NCI-H187 (cell line): ENCODE measurements at regions not wholly inside any gene's neighbourhood (a gene's known extent, or its start where the extent isn't known, plus 50 kb on each side); places are given as distances from the start of the nearest gene placed in this dataset.

Experiments used
- DNase-seq, 2 experiments: peaks; one replicate each; lab custom pipeline; 2025; lab: John Stamatoyannopoulos, UW

DNA sequence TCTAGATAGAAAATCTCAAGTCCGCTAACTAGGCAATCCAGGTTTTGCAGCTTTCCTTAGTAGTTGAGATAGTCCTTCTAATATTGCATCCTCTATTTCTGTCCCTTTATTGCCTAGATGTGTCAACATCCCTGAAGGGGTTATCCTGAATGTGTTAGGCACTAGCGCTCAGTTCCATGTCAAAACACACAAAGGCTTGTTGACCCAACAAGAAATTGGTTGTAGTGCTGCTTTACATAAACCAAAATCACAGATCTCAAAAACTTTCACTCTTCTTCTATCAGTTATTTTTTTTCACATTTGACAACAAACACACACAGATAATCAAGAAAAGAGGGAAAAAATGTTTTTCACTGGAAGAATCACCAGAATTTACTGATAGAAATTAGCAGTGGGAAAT lies 51.4 kb upstream of the SOX2 start:
- DNase-seq: no peak

DNA sequence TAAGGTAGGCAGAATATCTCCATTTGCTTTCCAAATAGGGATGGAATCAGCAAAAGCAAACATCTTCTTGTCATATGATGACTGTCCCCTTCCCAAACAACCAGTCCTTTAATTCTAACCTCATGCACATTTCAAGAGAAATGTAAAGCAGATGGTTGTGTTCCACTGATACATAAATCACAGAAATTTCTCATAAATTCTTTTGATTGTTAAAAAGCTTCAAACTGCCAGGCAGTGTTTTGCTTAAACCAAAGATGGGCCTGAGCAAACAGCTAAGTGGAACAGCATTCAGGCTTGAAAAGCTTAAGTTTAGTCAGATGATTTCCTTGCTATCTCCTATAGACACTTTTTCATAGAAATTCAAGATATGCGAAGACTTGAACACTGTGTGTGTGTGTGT lies 74.3 kb upstream of the SOX2 start:
- no peak for DNase-seq

DNA sequence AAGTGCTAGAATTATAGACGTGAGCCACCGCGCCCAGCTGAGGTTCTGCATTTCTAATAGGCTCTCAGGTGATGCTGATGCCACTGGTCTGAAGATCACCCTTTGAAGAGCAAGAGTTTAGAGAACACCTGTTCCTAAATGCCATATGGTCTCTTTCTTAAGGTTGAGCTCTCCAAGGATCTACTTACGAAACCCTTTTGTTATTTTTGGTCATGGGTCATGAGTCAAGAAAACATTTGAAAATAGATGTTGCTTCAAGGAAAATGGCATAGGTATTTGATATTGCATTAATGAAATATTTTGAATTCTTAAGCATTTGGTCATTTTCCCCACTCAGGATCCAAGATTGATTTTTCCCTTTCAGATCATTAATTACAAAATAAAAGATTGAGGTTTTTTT lies 74.7 kb upstream of the SOX2 start:
- no peak for DNase-seq

DNA sequence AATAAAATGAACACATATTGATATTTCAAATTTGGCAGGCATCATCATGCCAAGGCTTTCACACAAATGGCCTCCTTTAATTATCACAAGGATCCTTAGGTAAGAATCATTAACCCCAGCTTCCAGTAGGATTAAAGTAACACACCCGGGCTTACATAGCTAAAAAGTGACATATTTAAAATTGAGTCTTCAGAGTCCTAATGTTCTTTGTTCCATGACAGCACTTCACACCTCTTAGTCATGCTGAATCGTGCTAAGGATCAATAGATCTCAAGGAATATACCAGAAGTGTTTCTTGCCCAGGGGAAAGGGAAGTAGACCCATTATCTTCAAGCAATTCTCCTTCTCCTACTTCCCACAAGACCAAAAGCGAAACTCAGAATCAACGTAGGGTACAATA lies 76.6 kb upstream of the SOX2 start:
- DNase-seq: no peak

DNA sequence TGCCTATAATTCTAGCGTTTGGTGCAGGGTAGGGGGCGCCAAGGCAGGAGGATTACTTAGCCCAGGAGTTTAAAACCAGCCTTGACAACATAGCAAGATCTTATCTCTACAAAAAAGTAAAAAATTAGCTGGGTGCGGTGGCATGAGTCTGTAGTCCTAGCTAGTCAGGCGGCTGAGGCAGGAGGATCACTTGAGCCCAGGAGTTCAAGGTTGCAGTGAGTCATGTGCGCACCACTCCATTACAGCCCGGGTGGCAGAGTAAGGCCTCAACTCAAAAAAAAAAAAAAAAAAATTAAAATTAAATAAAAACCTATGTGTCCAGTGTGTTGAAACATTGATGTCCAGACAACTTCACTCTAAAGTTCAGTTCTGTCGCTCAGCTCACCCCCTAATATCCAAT lies 78.2 kb upstream of the SOX2 start:
- DNase-seq: no peak

- no peak for DNase-seq
Measured at GRCh38 chr3:181631901-181632300, 79.8 kb upstream of the SOX2 start.

GRCh38 chr3:181630853-181631252 lies 80.9 kb upstream of the SOX2 start:
- DNase-seq: no peak

DNA sequence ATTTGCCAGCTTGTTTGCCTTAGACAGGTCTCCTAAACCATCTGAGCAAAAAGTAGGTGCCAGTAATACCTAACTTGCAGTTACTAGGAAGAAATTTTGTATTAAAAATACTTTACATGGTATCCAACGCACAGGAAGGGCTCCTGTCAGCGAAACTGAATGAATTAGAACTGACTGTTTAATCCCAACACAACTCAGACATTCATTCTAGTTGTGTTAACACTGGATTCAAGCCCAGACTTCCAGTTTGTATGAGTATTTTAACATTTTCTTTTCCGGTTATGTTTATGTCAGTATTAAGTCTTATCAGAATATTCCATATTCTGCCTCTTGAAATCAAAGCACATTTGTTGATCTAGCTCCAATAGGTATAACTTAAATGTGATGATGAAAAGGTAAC lies 82.0 kb upstream of the SOX2 start:
- no peak for DNase-seq

GRCh38 chr3:181629029-181629428 lies 82.7 kb upstream of the SOX2 start:
- no peak for DNase-seq

- no peak for DNase-seq
Measured at GRCh38 chr3:181628384-181628783, 83.3 kb upstream of the SOX2 start.

DNA sequence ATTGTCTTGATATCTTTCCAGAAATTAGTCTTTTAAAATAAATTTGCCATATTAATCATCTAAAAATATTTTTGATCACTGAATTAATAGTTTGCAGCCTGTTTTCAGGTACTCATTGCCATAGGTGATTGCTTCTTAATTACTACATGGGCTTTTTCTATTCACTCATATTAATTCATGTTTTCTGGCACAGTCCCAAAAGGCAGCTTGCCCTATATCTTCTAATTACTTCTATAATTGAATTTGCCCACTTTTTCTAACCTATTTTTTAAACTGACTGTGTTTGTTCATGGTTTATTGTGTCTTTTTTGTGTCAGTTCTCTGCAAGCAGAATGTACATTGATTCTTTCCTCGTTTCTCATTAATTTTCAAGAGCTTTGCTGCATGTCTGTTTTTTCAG lies 85.7 kb upstream of the SOX2 start:
- DNase-seq: no peak

GRCh38 chr3:181623924-181624694 lies 87.6 kb upstream of the SOX2 start:
- DNase-seq: no peak

DNA sequence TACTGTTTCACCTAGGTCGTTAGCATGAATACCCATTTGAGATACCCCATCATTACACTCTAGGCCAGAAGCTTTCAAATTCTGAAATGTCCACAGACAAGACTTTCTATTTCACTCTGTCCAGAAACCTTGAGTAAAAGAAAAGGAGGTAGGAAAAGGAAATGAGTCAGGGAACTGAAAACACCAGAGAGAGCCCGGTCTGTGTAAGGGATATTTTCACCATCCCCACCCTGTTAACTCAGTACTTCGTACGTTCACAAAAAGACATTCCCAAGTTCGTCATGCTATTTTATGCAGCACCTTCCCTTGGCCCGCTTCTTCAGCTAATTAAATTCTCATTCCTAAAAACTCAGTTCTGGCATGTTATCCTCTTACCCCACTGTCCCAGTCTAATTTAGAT lies 89.4 kb upstream of the SOX2 start:
- no peak for DNase-seq

DNA sequence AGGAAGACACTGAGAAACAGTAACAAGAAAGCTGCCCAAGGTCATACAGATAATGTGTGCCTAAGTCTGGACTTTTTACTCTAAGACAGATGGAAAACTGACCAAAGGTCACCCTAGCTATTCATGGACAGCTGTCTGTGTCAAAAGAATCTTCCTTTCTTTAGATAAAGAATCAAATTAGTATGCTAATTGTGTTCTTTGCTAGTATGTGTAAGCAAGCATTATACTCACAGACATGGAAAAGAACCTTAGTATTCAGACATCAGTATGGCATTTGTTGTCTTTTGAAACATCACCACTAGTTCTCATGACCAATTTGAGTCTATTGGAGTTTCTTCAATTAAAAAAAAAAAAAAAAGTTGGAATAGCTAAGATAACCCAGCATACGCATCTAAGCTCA lies 91.8 kb upstream of the SOX2 start:
- no peak for DNase-seq

DNA sequence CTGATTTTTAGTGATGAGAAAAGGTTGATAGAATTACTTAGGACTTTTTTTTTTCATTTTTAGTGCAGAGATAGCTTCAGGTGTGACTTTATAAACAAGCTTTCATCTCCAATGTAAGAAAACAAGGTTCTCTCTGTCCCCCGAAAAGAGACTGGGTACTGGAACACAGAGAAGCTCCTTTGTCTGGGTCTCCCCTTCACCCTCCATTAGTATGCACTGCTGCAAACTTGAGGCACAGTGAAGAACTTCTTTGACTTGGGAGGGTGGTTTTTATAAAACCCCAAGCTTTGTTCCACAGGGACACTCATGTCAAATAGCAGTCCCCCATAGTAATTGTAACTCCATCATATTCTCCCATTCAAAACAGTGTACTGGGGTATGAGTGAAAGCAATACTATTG lies 93.5 kb upstream of the SOX2 start:
- DNase-seq: no peak

DNA sequence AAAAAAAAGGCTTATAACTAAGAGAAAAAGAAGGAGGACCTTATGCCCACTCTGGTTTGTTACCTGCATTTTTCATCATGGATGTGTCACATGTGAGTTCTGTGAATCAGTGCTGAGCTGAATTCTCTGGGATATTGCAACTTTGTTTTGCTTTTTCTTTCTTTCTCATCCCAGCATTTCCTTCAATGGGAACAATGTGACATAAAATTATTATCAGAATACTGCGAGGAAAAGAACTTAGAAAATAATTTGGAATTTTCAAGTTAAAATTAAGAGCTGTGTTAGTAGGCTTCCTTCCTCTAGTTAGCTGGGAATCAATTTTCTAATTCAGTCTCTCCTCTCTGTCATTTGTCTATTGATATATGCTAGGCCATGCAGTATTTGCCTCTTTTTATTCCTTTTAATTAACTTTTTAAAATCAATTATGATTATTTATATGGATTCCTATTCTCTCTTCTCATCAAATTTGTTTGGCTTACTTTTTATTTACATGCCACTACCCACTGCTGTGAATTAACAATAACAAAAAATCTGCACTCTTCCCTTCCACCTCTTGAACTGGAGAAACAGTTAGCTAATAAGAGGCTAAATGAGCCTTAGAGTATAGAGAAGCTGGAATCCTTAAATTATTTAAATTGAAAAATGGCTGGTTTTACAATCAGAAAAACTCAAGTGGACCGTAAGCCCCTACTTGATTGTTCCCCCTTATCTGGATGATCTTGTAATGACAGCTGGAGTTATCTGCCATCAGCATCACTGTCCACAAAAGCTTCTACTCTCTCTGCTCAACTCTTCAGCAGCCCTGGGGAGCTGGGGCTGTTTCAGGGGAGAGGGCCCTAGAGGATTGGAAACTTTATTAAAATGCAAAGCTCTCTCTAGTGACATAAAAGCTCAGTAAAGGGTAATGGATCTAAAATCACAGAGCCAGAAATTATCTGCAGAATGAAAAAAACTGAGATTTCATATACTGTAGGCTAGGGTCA lies 95.3 kb upstream of the SOX2 start:
- DNase-seq: no peak

DNA sequence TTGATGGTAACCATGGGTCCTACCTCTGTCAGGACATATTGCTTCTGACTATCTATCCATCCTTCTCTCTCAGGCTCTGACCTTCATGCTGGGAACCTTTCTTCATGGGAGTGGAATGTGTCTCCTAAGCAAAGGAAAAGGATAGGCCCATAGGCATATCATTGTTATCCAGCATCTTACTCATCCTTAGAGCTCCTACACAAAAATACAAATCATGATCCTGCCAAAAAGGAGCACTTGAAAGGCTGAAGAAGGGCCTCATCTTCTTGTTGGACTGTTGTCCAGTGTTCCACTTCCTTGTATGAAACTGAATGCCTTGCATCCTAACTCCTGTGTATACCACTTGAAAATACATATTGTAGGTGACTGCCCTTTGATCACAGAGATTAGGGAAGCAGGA lies 96.1 kb upstream of the SOX2 start:
- DNase-seq: no peak

DNA sequence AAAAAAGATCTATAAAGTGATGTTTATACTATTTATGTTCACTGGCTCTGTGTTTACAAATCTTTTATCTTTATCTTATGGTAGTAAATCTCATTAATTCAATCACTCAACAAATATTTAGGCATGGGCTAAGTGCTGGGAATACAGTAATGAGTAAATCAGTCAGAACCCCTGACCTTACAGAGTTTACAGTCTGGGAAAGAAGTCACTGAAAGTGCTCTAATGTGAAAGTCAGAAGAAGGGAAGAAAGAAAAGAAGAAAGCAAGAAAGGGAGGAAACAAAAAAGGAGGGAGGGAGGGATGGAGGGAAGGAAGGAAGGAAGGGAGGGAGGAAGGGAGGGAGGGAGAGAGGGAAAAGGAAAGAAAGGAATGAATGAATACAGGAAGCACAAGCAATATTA lies 96.8 kb upstream of the SOX2 start:
- DNase-seq: no peak

GRCh38 chr3:181613813-181614212 lies 97.9 kb upstream of the SOX2 start:
- DNase-seq: no peak

- no peak for DNase-seq
Measured at GRCh38 chr3:181613191-181613590, 98.5 kb upstream of the SOX2 start.

DNA sequence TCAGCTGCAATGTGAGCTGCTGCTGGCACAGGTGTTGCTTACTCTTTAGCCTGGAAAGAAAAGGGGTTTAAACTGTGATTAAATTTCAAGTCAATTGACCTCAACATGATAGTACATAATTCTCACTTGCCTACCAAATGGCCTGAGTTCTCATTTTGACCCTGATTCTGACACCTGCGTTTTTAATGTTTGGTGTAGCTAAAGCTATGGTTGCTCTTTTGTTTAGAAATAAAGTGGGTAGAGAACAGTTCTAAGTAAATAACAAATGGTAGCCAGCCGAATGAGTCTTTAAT lies 100.8 kb upstream of the SOX2 start:
- DNase-seq: no peak

DNA sequence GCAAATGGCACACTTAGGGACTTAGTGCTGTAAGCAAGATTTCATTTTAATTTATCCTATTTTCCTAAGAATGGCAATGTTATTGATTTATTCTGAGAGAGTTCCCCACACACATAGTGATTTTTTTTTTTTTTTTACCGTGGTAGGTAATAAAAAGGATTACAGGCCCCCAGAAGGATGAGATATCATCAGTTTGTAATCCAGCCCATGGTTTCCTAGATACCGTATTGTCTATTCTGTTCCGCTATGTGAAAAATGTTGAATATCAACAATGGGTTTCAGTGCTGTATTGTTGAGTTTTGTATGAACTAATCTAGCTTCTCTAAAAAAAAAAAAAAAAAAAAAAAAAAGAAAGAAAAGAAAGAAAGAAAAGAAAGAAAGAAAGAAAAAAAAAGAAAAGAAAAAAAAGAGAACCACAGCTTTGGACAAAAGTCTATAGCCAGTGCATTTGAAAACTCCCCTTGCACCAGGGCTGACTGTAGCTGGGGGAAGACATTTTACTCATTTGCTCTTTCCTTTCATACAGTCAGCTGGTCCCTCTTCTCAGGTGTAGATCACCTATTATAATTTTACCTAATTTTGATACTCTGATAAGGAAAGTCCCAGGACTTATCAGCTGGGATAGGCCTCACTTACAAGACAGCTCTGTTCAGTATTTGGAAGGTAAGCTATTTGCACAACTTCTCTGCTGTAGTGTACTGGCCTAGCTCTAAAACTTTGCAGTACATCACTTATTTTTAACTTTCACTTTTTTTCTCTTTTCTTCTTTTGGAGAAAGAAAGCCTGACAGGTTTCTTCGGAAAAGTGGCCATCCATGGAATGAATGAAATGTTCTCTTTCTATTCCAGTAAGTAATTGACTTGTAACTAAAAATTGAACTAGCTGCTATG lies 101.4 kb upstream of the SOX2 start:
- DNase-seq: no peak
